ENCODE measurements at regions not wholly inside any gene's neighbourhood (a gene's known extent, or its start where the extent isn't known, plus 50 kb on each side); places are given as distances from the start of the nearest gene placed in this dataset.

DNA sequence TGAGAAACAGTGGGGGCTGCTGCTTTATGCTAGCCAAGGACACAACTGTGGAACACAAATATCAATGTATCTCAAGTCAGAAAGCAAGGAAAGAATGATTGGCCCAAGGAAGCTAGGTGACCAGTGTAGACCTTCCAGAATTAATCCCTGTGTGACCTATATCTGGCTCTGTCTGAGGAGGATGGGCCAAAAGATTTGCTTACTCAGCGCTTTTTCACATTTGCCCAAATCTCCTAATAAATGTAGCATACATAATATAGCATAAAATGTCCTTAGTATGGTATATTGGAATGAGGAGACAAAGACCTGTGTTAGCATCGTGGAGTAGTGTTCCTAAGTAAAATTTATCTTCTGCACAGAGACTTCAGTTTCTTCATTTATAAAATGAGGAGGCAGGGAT lies 66.7 kb upstream of the NT5C1B start:
- TF ChIP-seq, protein P1, sequence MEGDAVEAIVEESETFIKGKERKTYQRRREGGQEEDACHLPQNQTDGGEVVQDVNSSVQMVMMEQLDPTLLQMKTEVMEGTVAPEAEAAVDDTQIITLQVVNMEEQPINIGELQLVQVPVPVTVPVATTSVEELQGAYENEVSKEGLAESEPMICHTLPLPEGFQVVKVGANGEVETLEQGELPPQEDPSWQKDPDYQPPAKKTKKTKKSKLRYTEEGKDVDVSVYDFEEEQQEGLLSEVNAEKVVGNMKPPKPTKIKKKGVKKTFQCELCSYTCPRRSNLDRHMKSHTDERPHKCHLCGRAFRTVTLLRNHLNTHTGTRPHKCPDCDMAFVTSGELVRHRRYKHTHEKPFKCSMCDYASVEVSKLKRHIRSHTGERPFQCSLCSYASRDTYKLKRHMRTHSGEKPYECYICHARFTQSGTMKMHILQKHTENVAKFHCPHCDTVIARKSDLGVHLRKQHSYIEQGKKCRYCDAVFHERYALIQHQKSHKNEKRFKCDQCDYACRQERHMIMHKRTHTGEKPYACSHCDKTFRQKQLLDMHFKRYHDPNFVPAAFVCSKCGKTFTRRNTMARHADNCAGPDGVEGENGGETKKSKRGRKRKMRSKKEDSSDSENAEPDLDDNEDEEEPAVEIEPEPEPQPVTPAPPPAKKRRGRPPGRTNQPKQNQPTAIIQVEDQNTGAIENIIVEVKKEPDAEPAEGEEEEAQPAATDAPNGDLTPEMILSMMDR (IDR thresholded peaks at IDR 0.05; ENCODE audit: low read depth, low read length, missing input control): no peak
- TF ChIP-seq JUND (IDR thresholded peaks at IDR 0.05) (no peak), YY1 (IDR thresholded peaks at IDR 0.05) (no peak), TAF1 (conservative IDR thresholded peaks at IDR 0.05) (no peak), RAD21 (IDR thresholded peaks at IDR 0.05) (no peak), SP1 (IDR thresholded peaks at IDR 0.05) (no peak)
- TF ChIP-seq, protein P2, sequence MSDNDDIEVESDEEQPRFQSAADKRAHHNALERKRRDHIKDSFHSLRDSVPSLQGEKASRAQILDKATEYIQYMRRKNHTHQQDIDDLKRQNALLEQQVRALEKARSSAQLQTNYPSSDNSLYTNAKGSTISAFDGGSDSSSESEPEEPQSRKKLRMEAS (IDR thresholded peaks at IDR 0.05): no peak

Data from liver (tissue), 3 donors.